ENCODE measurements at regions not wholly inside any gene's neighbourhood (a gene's known extent, or its start where the extent isn't known, plus 50 kb on each side); places are given as distances from the start of the nearest gene placed in this dataset.
"Not testable (repeated sequence)": the region's sequence is repeated elsewhere in the genome, so short reads cannot be mapped to it uniquely, and the experiment has no call there.

GRCh38 chr1:213744780-213745179 lies 243.0 kb upstream of the PROX1 start:
- no peak for DNase-seq

DNA sequence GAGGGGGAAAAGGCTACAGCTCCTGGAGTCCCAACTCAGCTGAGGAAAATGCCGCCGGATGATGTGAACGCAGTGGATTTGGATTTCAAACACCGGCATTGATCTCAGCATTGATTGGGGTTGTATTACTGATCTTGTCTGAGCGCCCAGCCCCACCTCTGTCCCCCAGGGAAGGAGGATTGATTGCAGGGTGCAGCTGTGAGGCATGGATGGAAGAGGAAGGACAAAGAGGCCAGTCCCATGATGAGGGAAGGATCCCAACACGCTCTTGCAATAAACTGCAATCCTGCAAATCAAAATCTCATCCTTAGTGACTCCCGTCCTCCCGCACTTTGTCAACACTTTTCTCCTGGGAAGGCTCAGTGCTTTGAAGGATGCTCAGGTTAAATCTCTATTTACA lies 242.3 kb upstream of the PROX1 start:
- no peak for DNase-seq

GRCh38 chr1:213749558-213749957 lies 238.2 kb upstream of the PROX1 start:
- DNase-seq, result no peak

- DNase-seq, result no peak
Measured at GRCh38 chr1:213750231-213751063, 237.3 kb upstream of the PROX1 start.

- no peak for DNase-seq
Measured at GRCh38 chr1:213751064-213751397, 236.7 kb upstream of the PROX1 start.

- no peak for DNase-seq
Measured at GRCh38 chr1:213759359-213760181, 228.2 kb upstream of the PROX1 start.

- no peak for DNase-seq
Measured at GRCh38 chr1:213761845-213762407, 225.8 kb upstream of the PROX1 start.

DNA sequence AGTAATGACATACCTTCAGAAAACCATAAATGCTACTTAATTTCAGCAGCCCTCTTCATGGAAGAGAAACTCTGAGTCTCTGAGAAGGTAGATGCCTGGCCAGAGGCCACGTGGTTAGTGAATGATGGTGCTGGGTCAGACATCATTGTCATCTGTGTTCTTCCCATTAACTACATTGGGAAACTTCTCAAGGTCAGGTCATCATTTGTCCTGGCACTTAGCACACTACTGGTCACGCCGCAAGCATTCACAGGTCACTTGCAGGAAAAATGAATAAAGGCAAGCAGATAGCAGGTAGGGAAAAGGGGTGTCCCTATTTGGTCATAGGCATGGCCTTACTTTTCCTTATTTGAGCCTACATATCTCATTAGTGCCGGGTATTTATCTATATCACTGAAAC lies 220.1 kb upstream of the PROX1 start:
- DNase-seq, result no peak

- DNase-seq, result no peak
Measured at GRCh38 chr1:213772128-213773063, 215.4 kb upstream of the PROX1 start.

GRCh38 chr1:213773975-213774374 lies 213.8 kb upstream of the PROX1 start:
- no peak for DNase-seq

DNA sequence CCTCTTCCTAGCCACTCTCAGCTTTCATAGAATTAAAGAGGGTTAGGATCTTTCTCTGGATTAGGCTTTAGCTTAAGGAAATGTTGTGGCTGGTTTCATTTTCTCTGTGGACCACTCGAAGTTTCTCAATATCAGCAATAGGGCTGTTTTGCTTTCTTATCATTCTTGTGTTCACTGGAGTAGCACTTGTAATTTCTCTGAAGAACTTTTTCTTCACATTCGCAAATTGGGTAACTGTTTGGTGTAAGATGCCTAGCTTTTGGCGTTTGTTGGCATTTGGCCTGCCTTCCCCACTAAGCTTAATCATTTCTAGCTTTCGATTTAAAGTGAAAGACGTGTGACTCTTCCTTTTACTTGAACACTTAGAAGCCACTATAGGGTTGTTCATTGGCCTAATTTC lies 210.8 kb upstream of the PROX1 start:
- no peak for DNase-seq

DNA sequence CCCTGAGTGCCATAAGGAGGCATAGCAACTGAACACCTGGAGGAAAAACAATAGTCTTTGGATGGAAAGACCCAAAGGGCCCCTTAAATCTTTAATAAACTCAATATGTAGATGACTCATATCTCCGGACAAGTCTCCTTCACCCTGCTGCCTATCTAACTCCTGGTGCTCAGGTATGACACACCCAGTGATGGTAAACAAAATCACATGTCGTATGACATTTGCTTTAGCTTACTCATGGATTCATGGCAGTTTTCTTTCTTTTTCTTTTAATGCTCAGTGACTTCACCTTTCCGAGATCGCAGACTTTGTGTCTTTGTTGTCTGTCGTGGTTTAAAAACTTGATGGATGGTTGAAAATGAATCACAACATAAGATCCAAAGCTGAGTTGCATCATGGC lies 208.5 kb upstream of the PROX1 start:
- DNase-seq, result no peak

DNA sequence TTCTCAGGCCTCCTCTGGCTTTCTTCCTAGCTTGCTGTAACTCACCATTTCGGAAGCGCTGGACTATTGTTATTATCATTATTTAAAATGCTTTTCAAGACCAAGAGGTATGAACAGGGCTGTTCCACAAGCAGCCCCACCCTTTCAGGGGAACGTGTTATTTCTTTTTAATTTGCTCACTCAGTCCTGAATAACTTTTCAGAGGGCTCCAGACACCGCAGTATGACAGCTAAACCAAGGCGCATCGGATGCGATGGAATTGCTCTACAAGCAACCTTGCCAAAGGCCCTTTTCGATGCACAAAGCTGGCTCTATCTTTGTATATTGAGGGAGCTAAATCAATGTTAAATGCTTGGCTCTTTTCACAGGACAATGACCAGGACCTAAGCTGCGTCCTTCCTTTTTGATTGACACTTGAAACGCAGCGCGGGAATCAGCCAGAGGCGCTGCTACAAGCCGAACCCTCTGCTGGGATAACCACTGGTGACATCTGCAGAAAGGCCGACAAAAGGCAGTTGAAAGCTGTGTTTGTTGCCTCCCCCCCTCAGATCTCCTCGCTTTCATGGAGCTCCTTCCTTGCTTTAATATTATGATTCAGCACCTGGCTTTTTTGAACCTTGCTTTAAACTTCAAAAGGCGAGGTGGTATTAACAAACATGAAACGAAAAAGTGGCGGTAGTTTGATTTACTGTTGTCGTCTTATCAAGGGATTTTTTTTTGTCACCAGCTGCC lies 204.7 kb upstream of the PROX1 start:
- DNase-seq, result peak; percentile 11

- DNase-seq, result peak; percentile 30
Measured at GRCh38 chr1:213783893-213784292, 203.9 kb upstream of the PROX1 start.

DNA sequence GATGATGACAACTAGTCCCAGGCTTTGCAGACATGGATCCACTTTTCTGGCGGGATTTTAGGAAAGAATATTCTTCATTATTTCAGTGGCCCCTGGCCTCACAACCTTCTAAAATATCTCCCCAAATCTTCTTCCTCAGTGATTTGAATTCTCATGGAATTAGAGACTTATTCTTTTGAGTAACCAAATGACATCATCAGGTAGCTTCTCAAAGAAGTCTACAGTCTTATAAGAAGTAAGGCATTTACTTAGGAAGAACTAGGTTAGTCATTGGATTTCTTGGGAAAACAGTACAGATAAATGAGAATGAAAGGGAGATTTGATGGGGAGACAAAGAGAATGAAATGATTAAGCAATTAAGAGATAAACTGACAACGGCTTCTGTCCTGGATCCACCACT lies 201.1 kb upstream of the PROX1 start:
- DNase-seq, result no peak

- no peak for DNase-seq
Measured at GRCh38 chr1:213790565-213790964, 197.2 kb upstream of the PROX1 start.

DNA sequence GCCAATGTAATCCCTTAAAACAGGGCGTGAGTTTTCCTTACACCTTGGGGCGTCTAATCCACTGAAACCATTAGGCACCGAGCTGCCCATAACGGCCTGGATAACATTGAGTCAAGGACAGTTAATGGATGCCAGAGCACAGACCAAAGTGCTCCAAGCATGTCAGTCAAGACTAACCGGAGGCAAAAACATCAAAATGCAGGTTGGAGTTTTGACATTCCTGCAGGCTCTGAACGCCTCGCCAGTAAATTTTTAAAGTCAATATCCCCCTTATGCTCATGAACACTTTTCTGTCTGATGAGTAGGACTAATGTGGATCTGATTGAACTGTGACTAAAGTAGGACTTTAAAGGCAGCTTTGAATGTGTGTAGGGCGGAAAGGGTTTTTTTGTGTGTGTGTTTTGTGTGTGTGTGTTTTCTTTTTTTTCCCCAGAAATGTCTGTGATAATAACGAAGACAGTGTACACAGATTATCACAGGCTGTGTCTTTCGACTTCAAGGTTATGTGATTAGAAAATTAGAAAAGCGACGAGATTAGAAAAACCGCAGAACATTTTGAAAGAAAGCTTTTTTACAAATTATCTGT lies 194.2 kb upstream of the PROX1 start:
- DNase-seq, result no peak

DNA sequence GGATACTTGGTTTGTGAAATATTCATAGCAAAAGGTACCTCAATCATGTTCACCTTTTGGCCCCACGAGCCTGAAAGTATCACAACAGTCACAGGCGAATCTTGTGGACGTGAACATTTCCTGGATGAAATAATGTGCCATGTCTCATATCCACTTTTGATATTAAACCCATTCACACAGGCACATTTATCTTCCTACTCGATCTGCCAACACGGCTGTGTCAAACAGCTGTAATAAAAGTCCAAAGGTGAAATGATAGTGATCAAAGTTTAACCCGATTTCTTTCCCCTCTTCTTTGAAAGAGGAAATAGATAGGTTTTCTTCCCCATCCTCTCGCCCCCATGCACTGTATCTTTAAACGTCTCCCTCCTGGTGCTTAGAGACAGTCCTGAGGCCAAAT lies 191.2 kb upstream of the PROX1 start:
- DNase-seq, result no peak

GRCh38 chr1:213808288-213808687 lies 179.5 kb upstream of the PROX1 start:
- DNase-seq, result not testable (repeated sequence)

GRCh38 chr1:213817156-213817555 lies 170.6 kb upstream of the PROX1 start:
- DNase-seq, result no peak

DNA sequence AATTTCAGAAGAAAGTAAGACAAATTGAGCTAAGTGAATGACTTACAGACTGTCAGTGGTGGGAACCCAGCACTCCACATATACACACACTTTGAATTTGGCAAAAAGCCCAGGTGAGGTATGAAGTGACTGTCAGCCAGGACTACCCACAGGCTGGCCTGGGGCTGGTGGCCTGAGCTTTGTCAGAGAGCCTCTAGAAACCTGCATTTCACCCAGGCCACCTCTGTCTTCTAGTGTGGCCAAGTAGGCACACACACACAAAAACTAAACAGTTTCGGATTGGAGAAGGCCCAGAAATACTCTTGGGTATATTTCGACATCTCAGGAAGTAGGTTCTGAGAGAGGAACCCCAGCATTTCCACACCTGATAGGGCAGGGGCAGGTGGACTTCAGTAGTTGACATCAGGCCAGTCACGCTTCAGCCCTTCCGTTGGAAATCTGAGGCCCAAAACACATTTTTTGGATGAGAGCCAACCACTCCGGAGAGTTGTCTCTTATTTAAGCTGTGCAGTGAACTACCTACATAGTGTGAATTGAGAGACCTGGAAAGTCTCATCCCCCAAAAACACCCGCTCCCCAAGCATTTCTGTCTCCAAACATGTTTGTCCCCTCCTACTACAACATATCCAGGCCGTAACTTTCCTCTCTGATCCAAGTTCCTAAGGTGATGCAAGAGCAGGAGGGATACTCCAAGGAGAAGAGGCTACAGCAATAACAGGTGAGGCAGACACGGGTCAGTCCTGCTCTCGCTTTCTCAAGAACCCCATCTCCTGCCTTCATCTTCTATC lies 167.2 kb upstream of the PROX1 start:
- peak; percentile 39 for DNase-seq

All from NCI-H510A (cell line).